Peyer's patch (tissue), 4 donors: ENCODE measurements at regions not wholly inside any gene's neighbourhood (a gene's known extent, or its start where the extent isn't known, plus 50 kb on each side); places are given as distances from the start of the nearest gene placed in this dataset.

Experiments used
- CTCF ChIP-seq, 6 experiments: fragments of 450-650 bp in 4 of 6; fragments of 200-600 bp in 2 of 6; sonication (generic) in 1 of 6; IDR thresholded peaks; one replicate each; pipeline ENCODE4 v1.5.1; 2017 to 2019; ENCODE audit warnings: antibody characterized with exemption in 6 of 6, mild to moderate bottlenecking in 3 of 6, moderate library complexity in 1 of 6
- POLR2A ChIP-seq, 2 donors: fragments of 450-650 bp; IDR thresholded peaks; one replicate each; pipeline ENCODE4 v1.5.1; 2017; ENCODE audit warnings: antibody characterized with exemption in 2 of 2, mild to moderate bottlenecking in 2 of 2, moderate library complexity in 2 of 2

- TF ChIP-seq CTCF (IDR thresholded peaks at IDR 0.05) (no peak), POLR2A (IDR thresholded peaks at IDR 0.05) (no peak)
Measured at GRCh38 chrX:65591206-65591605, 56.6 kb upstream of the LAS1L start.
